ENCODE measurements at regions not wholly inside any gene's neighbourhood (a gene's known extent, or its start where the extent isn't known, plus 50 kb on each side); places are given as distances from the start of the nearest gene placed in this dataset.

- H3K36me3 Mint-ChIP-seq (ENCODE audit: low read depth): no peaks in the 10 kb centered on the region
- no peak overlapping the region for H3K4me3 Mint-ChIP-seq
- H3K27ac Mint-ChIP-seq: no peak overlapping the region
- intact Hi-C loops (cut with micrococcal nuclease): no loop called here
- H3K9me3 Mint-ChIP-seq: no peaks in the 10 kb centered on the region
- DNase-seq: no peak
- H3K4me1 Mint-ChIP-seq: no peaks in the 10 kb centered on the region
- no peaks in the 10 kb centered on the region for H3K27me3 Mint-ChIP-seq
Observed at GRCh38 chr2:184540246-184540789, 58.0 kb upstream of the ZNF804A start.

DNA sequence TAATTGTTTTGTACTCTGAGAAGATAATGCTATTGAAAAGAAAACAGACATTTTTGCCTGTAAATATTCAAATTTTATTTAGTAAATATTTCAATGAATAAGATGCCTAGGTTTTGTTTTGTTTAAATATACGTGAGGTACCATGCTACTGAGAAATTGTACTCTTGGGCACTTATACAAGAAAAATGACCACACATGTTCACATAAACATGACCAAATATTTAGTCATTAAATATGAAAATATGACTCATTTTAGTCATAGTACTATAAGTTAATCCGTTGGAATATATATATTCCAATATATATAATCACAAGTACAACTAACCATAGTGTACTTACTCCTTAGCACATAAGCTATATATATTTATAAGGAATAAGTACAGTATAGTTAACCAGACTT, 56.7 kb upstream of the ZNF804A start:
- Mint-ChIP-seq H3K9me3 (no peaks in the 10 kb centered on the region), H3K4me1 (no peaks in the 10 kb centered on the region), H3K27ac (no peak overlapping the region), H3K36me3 (ENCODE audit: low read depth) (no peaks in the 10 kb centered on the region), H3K4me3 (no peak overlapping the region), H3K27me3 (no peaks in the 10 kb centered on the region)
- intact Hi-C loops (cut with micrococcal nuclease): no loop called here
- DNase-seq: no peak

DNA sequence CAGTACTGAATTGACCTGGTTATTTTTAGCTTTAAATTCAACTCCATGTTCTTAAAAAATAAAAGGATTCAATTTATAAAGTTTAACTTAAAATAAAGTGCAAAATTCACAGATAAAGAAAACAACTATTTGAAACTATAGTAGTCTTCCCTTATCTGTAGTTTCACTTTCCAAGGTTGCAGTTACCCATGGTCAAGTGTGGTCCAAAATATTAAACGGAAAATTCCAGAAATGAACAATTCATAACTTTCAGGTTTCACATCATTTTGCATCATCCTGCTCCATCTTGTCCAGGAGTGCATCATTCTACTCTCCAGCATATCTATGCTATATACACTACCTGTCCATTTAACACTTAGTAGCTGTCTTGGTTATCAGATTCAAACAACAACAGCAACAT, 54.5 kb upstream of the ZNF804A start:
- Mint-ChIP-seq H3K27me3 (no peaks in the 10 kb centered on the region), H3K4me1 (no peaks in the 10 kb centered on the region), H3K9me3 (no peaks in the 10 kb centered on the region), H3K27ac (no peak overlapping the region), H3K4me3 (no peak overlapping the region), H3K36me3 (ENCODE audit: low read depth) (no peaks in the 10 kb centered on the region)
- DNase-seq: no peak
- intact Hi-C loops (cut with micrococcal nuclease): no loop called here

All from activated CD4-positive, alpha-beta T cell treated with anti-CD3 and anti-CD28 coated beads, Interleukin-2, amount 10 ng/mL, durations not matched to agents 24 days and 14 days (primary cell).